Testis (tissue), 2 donors: ENCODE measurements at regions not wholly inside any gene's neighbourhood (a gene's known extent, or its start where the extent isn't known, plus 50 kb on each side); places are given as distances from the start of the nearest gene placed in this dataset.

Experiments used
- CTCF ChIP-seq, 3 experiments: fragments of 450-650 bp in 2 of 3; fragments of 200-600 bp in 1 of 3; sonication (generic) in 1 of 3; IDR thresholded peaks; one replicate each; pipeline ENCODE4 v1.5.1; 2016 to 2019; ENCODE audit warnings: antibody characterized with exemption in 3 of 3, mild to moderate bottlenecking in 2 of 3, moderate library complexity in 1 of 3
- POLR2A ChIP-seq: fragments of 450-650 bp; IDR thresholded peaks from one replicate; pipeline ENCODE4 v1.6.1; 2017; ENCODE audit warnings: antibody characterized with exemption, mild to moderate bottlenecking, moderate library complexity

- no peak for TF ChIP-seq CTCF (IDR thresholded peaks at IDR 0.05)
- TF ChIP-seq POLR2A: no peak
Measured at GRCh38 chr4:27594922-27595321, 734.3 kb downstream of the STIM2 start.
